ENCODE measurements at regions not wholly inside any gene's neighbourhood (a gene's known extent, or its start where the extent isn't known, plus 50 kb on each side); places are given as distances from the start of the nearest gene placed in this dataset.

GRCh38 chr3:194913316-194913715 lies 227.6 kb downstream of the FAM43A start:
- TF ChIP-seq GATA3 (IDR thresholded peaks at IDR 0.05; ENCODE audit: low read depth, low read length) = no peak
- TF ChIP-seq GATA2 (IDR thresholded peaks at IDR 0.05; ENCODE audit: low read depth, low read length) = no peak

All from SH-SY5Y (cell line).